SK-N-SH treated with all-trans-retinoic acid at 6 μM for 48 hours (cell line): ENCODE measurements at regions not wholly inside any gene's neighbourhood (a gene's known extent, or its start where the extent isn't known, plus 50 kb on each side); places are given as distances from the start of the nearest gene placed in this dataset.

ENCODE experiments used
- ATAC-seq: fragments of 200-7000 bp; cut with Tn5 transposase; 3 replicates; pipeline ENCODE4 v1.9.1; 2020; ENCODE audit warnings: mild to moderate bottlenecking, moderate library complexity
- ARNTL ChIP-seq: fragments of 450-650 bp; formaldehyde crosslinking; IDR thresholded peaks from 2 replicates; pipeline ENCODE4 v1.5.0; 2020; ENCODE audit warnings: low read depth, mild to moderate bottlenecking, moderate library complexity, borderline replicate concordance
- BACH2 ChIP-seq: fragments of 250-450 bp; sonication (Bioruptor Pico); IDR thresholded peaks from 2 replicates; pipeline ENCODE4 v1.9.0; 2021; ENCODE audit warnings: mild to moderate bottlenecking, borderline replicate concordance
- CREB5 ChIP-seq: fragments of 250-450 bp; sonication (Bioruptor Pico); IDR thresholded peaks from 2 replicates; pipeline ENCODE4 v1.5.1; 2020; ENCODE audit warnings: low read depth, mild to moderate bottlenecking, moderate library complexity
- CSDC2 ChIP-seq: fragments of 250-450 bp; sonication (Bioruptor Pico); IDR thresholded peaks from 2 replicates; pipeline ENCODE4 v1.5.0; 2020; ENCODE audit warnings: mild to moderate bottlenecking, moderate library complexity
- CSRNP3 ChIP-seq: fragments of 250-450 bp; sonication (Bioruptor Pico); IDR thresholded peaks from 2 replicates; pipeline ENCODE4 v1.5.1; 2021; ENCODE audit warnings: mild to moderate bottlenecking, moderate library complexity
- ESRRG ChIP-seq: fragments of 250-450 bp; sonication (Bioruptor Pico); IDR thresholded peaks from 2 replicates; pipeline ENCODE4 v1.6.1; 2021; ENCODE audit warnings: mild to moderate bottlenecking
- ISL1 ChIP-seq: fragments of 250-450 bp; sonication (Bioruptor Pico); IDR thresholded peaks from 2 replicates; pipeline ENCODE4 v2.1.2; 2022; ENCODE audit warnings: mild to moderate bottlenecking, moderate library complexity
- OSR1 ChIP-seq: fragments of 250-450 bp; sonication (Bioruptor Pico); IDR thresholded peaks from 2 replicates; pipeline ENCODE4 v1.8.0; 2022; ENCODE audit warnings: moderate library complexity, mild to moderate bottlenecking, inconsistent platforms
- PATZ1 ChIP-seq: fragments of 250-450 bp; sonication (Bioruptor Pico); IDR thresholded peaks from 2 replicates; pipeline ENCODE4 v1.8.0; 2020; ENCODE audit warnings: mild to moderate bottlenecking, moderate library complexity, borderline replicate concordance
- PPARA ChIP-seq: fragments of 250-450 bp; sonication (Bioruptor Pico); IDR thresholded peaks from 2 replicates; pipeline ENCODE4 v1.5.0; 2020; ENCODE audit warnings: mild to moderate bottlenecking, borderline replicate concordance
- RARB ChIP-seq: fragments of 250-450 bp; sonication (Bioruptor Pico); IDR thresholded peaks from 2 replicates; pipeline ENCODE4 v1.8.0; 2021; ENCODE audit warnings: mild to moderate bottlenecking, moderate library complexity
- SNAI2 ChIP-seq: fragments of 250-450 bp; sonication (Bioruptor Pico); IDR thresholded peaks from 2 replicates; pipeline ENCODE4 v1.5.0; 2020; ENCODE audit warnings: mild to moderate bottlenecking, moderate library complexity
- TCF4 ChIP-seq: fragments of 250-450 bp; sonication (Bioruptor Pico); IDR thresholded peaks from 2 replicates; pipeline ENCODE4 v1.8.0; 2021; ENCODE audit warnings: mild to moderate bottlenecking, moderate library complexity, borderline replicate concordance
- TOX ChIP-seq: fragments of 250-450 bp; sonication (Bioruptor Pico); IDR thresholded peaks from 2 replicates; pipeline ENCODE4 v1.8.0; 2021; ENCODE audit warnings: mild to moderate bottlenecking, moderate library complexity, borderline replicate concordance
- TSHZ2 ChIP-seq: fragments of 250-450 bp; sonication (Bioruptor Pico); IDR thresholded peaks from 2 replicates; pipeline ENCODE4 v1.5.0; 2020; ENCODE audit warnings: mild to moderate bottlenecking, moderate library complexity
- ZC3H10 ChIP-seq: fragments of 250-450 bp; sonication (Bioruptor Pico); IDR thresholded peaks from 2 replicates; pipeline ENCODE4 v1.5.1; 2021; ENCODE audit warnings: mild to moderate bottlenecking, moderate library complexity
- ZFP3 ChIP-seq: fragments of 250-450 bp; sonication (Bioruptor Pico); IDR thresholded peaks from 2 replicates; pipeline ENCODE4 v1.5.0; 2020; ENCODE audit warnings: mild to moderate bottlenecking, moderate library complexity
- ZFP30 ChIP-seq: fragments of 450-650 bp; formaldehyde crosslinking; IDR thresholded peaks from 2 replicates; pipeline ENCODE4 v1.5.0; 2022; ENCODE audit warnings: mild to moderate bottlenecking, moderate library complexity
- ZNF565 ChIP-seq: fragments of 450-650 bp; formaldehyde crosslinking; conservative IDR thresholded peaks from 2 replicates; pipeline ENCODE4 v1.5.0; 2020; ENCODE audit warnings: low read depth, mild to moderate bottlenecking, moderate library complexity
- ZNF70 ChIP-seq: fragments of 450-650 bp; formaldehyde crosslinking; IDR thresholded peaks from 2 replicates; pipeline ENCODE4 v1.5.0; 2020; ENCODE audit warnings: mild to moderate bottlenecking, moderate library complexity
- ZNF8 ChIP-seq: fragments of 450-650 bp; formaldehyde crosslinking; IDR thresholded peaks from 2 replicates; pipeline ENCODE4 v1.5.0; 2020; ENCODE audit warnings: mild to moderate bottlenecking, moderate library complexity

- ATAC-seq: no peak
- no peak for TF ChIP-seq ZC3H10 (CRISPR knock-in tag)
Observed at GRCh38 chr16:89039756-89040155, 53.9 kb upstream of the ACSF3 start.

- TF ChIP-seq PATZ1 (CRISPR knock-in tag) (no peak), ZNF565 (no peak), ZFP30 (CRISPR knock-in tag) (no peak), BACH2 (CRISPR knock-in tag) (no peak), ESRRG (no peak), CSRNP3 (no peak), CREB5 (CRISPR knock-in tag) (no peak), ZC3H10 (CRISPR knock-in tag) (no peak), SNAI2 (CRISPR knock-in tag) (no peak), TOX (CRISPR knock-in tag) (no peak), TCF4 (CRISPR knock-in tag) (no peak), TSHZ2 (CRISPR knock-in tag) (no peak), PPARA (CRISPR knock-in tag) (no peak), ZFP3 (CRISPR knock-in tag) (no peak), ISL1 (CRISPR knock-in tag) (no peak), ZNF70 (CRISPR knock-in tag) (no peak), ZNF8 (CRISPR knock-in tag) (no peak), ARNTL (CRISPR knock-in tag) (no peak), OSR1 (CRISPR knock-in tag) (no peak)
- no peak for ATAC-seq
Observed at GRCh38 chr16:89040391-89040790, 53.3 kb upstream of the ACSF3 start.

- no peak for TF ChIP-seq CREB5 (CRISPR knock-in tag)
- TF ChIP-seq ESRRG: no peak
- no peak for TF ChIP-seq ZNF70 (CRISPR knock-in tag)
- no peak for TF ChIP-seq PPARA (CRISPR knock-in tag)
- no peak for TF ChIP-seq CSDC2
- TF ChIP-seq RARB: no peak
- no peak for TF ChIP-seq SNAI2 (CRISPR knock-in tag)
- no peak for ATAC-seq
Observed at GRCh38 chr16:89040861-89041570, 52.6 kb upstream of the ACSF3 start.
